Ascending aorta (tissue), 2 donors: ENCODE measurements at regions not wholly inside any gene's neighbourhood (a gene's known extent, or its start where the extent isn't known, plus 50 kb on each side); places are given as distances from the start of the nearest gene placed in this dataset.
"Not testable (repeated sequence)": the region's sequence is repeated elsewhere in the genome, so short reads cannot be mapped to it uniquely, and the experiment has no call there.

Experiments
- DNase-seq, 2 donors: peaks; one replicate each; pipeline ENCODE4 v3.0.0-alpha.2; 2019; ENCODE audit warnings: low spot score in 2 of 2
- H3K27ac ChIP-seq, 2 donors: fragments of 200-600 bp; sonication (generic); one replicate each; pipeline ENCODE4 v1.5.1; 2016 to 2017; ENCODE audit warnings: mild to moderate bottlenecking in 1 of 2
- H3K27me3 ChIP-seq: fragments of 200-600 bp; sonication (generic); one replicate; pipeline ENCODE4 v1.5.1; 2017
- H3K36me3 ChIP-seq, 2 donors: fragments of 200-600 bp; sonication (generic); one replicate each; pipeline ENCODE4 v1.5.1; 2016
- H3K4me1 ChIP-seq, 2 donors: fragments of 200-600 bp; sonication (generic); one replicate each; pipeline ENCODE4 v1.5.1; 2016 to 2017; ENCODE audit warnings: mild to moderate bottlenecking in 1 of 2
- H3K4me3 ChIP-seq, 2 donors: fragments of 200-600 bp; sonication (generic); one replicate each; pipeline ENCODE4 v1.5.1; 2016 to 2017; ENCODE audit warnings: mild to moderate bottlenecking in 1 of 2
- H3K9me3 ChIP-seq, 2 donors: fragments of 200-600 bp; sonication (generic); one replicate each; pipeline ENCODE4 v1.5.1; 2016
- intact Hi-C: fragments of 100-400 bp; cut with DNase I; formaldehyde crosslinking; loops from one replicate; pipeline ENCODE4 v1.15.1; 2023
- TF ChIP-seq, protein P1 (sequence below), 3 experiments: fragments of 200-600 bp in 2 of 3; fragments of 450-650 bp in 1 of 3; sonication (generic) in 2 of 3; IDR thresholded peaks; one replicate each; pipeline ENCODE4 v1.5.1; 2016 to 2019; ENCODE audit warnings: antibody characterized with exemption in 3 of 3, mild to moderate bottlenecking in 1 of 3, moderate library complexity in 1 of 3

DNA sequence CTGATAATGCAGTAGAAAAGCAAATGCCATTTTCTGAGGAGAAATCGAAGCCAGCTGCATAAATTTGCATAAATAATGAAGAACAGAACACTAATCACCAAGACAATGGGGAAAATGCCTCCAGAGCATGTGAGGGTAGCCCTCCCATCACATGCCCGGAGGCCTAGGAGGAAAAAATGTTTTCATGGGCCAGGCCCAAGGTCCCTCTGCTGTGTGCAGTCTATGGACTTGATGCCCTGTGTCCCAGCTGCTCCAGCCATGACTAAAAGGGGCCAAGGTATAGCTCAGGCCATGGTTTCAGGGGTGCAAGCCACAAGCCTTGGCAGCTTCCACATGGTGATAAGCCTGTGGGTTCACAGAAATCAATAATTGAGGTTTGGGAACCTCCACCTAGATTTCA lies 164.1 kb downstream of the HAO1 start:
- no peaks in the 10 kb centered on the region for H3K27me3 ChIP-seq
- no peak overlapping the region for H3K4me3 ChIP-seq
- intact Hi-C loops: no loop called here
- no peak for DNase-seq
- no peaks in the 10 kb centered on the region for H3K36me3 ChIP-seq
- TF ChIP-seq, protein P1, sequence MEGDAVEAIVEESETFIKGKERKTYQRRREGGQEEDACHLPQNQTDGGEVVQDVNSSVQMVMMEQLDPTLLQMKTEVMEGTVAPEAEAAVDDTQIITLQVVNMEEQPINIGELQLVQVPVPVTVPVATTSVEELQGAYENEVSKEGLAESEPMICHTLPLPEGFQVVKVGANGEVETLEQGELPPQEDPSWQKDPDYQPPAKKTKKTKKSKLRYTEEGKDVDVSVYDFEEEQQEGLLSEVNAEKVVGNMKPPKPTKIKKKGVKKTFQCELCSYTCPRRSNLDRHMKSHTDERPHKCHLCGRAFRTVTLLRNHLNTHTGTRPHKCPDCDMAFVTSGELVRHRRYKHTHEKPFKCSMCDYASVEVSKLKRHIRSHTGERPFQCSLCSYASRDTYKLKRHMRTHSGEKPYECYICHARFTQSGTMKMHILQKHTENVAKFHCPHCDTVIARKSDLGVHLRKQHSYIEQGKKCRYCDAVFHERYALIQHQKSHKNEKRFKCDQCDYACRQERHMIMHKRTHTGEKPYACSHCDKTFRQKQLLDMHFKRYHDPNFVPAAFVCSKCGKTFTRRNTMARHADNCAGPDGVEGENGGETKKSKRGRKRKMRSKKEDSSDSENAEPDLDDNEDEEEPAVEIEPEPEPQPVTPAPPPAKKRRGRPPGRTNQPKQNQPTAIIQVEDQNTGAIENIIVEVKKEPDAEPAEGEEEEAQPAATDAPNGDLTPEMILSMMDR (IDR thresholded peaks at IDR 0.05): no peak
- H3K4me1 ChIP-seq: peaks cover 0 to 13% of the 10 kb centered on the region in 2 donors
- no peaks in the 10 kb centered on the region for H3K9me3 ChIP-seq
- H3K27ac ChIP-seq: no peak overlapping the region

DNA sequence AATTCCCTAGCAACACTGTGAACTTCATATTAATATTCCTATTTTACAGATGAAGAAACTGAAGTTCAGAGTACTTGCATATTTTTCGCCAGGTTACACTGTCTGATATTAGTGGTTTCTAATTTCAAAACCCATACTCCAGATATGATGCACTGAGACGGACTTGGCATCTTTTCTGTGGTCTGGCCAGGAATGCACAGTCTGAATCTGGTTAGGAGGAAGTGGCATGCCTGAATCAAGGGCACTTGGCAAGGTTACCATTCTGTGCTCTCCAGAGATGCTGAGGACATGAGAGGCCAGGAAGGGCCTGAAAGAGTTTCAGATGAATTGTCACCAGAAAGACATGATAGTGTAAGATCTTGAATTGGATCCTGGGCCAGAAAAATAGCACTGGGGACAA lies 150.1 kb downstream of the HAO1 start:
- H3K9me3 ChIP-seq: no peaks in the 10 kb centered on the region
- intact Hi-C loops: no loop called here

DNA sequence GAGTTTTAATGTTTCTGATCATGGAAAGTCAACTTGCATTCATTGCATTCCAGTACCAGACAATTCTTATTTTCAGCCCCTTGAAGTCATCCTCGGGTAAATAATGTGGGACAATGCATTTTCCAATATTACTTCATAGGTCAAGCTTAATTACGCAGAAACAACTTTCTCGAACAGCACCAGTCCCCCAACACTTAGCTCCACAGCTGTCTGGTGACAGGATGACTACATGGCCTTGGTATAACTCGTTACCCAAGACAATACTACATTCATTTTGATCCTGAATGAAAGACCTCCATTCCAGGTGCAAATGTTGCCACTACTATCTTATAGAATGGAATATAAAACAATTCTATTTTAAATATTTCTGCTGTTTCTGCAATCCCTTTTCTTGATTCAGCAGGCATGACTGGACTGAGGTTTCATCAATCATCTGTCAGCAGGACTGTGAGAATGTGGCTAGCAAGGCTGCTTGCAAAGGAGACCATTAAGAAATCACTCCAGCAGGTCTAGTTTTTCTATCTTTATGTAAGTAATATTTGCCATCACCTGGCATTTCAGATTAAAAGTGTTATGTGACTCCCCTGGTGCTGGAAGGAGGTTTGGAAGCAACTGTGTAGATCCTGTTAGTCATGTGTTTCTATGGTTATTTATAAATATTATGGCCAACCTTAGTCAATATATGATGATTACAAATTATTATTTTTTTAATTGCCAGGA lies 147.9 kb downstream of the HAO1 start:
- Histone ChIP-seq H3K27ac (no peak overlapping the region), H3K4me3 (no peak overlapping the region), H3K27me3 (no peaks in the 10 kb centered on the region), H3K9me3 (no peaks in the 10 kb centered on the region), H3K4me1 (no peaks in the 10 kb centered on the region), H3K36me3 (no peaks in the 10 kb centered on the region)
- intact Hi-C loops: no loop called here
- TF ChIP-seq, protein P1 (IDR thresholded peaks at IDR 0.05): no peak
- no peak for DNase-seq

More for the DNA sequence above, 150.1 kb downstream of the HAO1 start:
- TF ChIP-seq, protein P1 (IDR thresholded peaks at IDR 0.05): no peak
- Histone ChIP-seq H3K27me3 (no peaks in the 10 kb centered on the region), H3K27ac (no peak overlapping the region), H3K4me3 (no peak overlapping the region), H3K36me3 (no peaks in the 10 kb centered on the region), H3K4me1 (no peaks in the 10 kb centered on the region)
- DNase-seq: no peak

DNA sequence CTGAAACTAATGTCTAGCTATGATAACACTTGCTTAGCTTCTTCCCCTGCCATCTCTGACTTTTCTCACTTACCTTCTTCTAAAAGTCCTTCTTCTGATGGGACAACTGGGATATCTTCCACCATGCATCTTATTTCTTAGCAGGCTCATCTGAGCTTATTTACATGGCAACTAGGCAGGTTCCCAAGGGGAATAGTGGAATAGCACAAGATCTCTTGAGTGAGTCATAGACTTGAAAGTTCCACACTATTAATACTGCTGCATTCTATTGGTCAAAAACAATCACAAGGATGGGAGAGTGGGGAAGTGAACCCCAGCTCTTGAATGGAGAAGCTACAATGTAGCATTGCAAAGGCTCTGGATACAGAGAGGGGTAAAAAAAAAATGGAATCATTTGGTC lies 142.1 kb downstream of the HAO1 start:
- Histone ChIP-seq H3K27me3 (no peaks in the 10 kb centered on the region), H3K36me3 (no peaks in the 10 kb centered on the region), H3K4me3 (no peak overlapping the region), H3K27ac (no peak overlapping the region), H3K4me1 (no peaks in the 10 kb centered on the region), H3K9me3 (no peaks in the 10 kb centered on the region)
- TF ChIP-seq, protein P1 (IDR thresholded peaks at IDR 0.05): no peak
- DNase-seq: no peak
- intact Hi-C loops: no loop called here

DNA sequence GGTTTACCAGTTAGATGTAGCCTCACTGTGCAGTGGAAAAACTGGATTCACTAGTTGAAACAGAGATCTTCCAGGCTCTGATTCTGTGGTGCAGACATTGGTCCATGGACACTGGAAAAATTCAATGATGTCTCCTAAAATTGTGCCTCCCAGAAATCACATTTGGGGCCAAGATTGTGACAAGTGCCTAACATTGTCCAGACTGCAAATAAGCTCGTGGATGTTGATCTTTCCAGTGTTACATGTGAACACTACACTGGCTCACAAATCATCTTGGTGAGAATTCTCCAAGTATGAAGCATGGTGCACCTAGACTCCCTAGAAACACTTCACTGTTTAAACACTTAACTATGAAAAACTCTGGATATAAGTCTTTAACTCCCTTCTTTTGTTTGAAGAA lies 140.4 kb downstream of the HAO1 start:
- no peak for DNase-seq
- H3K4me1 ChIP-seq: no peaks in the 10 kb centered on the region
- H3K4me3 ChIP-seq: no peak overlapping the region
- H3K27me3 ChIP-seq: no peaks in the 10 kb centered on the region
- no peak overlapping the region for H3K27ac ChIP-seq
- H3K36me3 ChIP-seq: no peaks in the 10 kb centered on the region
- intact Hi-C loops: no loop called here
- TF ChIP-seq, protein P1 (IDR thresholded peaks at IDR 0.05): no peak
- no peaks in the 10 kb centered on the region for H3K9me3 ChIP-seq

DNA sequence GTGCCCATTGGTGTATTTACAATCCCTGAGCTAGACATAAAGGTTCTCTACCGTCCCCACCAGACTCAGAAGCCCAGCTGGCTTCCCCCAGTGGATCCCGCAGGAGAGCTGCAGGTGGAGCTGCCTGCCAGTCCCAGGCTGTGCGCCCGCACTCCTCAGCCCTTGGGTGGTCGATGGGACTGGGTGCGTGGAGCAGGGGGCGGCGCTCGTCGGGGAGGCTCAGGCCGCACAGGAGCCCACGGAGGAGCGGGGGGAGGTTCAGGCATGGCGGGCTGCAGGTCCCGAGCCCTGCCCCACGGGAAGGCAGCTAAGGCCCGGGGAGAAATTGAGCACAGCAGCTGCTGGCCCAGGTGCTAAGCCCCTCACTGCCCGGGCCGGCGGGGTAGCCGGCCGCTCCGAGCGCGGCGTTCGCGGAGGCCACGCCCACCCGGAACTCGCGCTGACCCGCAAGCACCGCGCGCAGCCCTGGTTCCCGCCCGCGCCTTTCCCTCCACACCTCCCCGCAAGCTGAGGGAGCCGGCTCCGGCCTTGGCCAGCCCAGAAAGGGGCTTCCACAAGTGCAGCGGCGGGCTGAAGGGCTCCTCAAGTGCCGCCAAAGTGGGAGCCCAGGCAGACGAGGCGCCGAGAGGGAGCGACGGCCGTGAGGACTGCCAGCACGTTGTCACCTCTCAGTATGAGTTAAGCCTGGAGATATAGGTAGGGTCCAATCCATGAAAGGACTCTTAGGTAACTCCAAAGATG lies 136.7 kb downstream of the HAO1 start:
- H3K4me1 ChIP-seq, intact Hi-C loops: not testable (repeated sequence)
- peak overlapping the region in 1 of 2 donors; percentile 31 for H3K4me3 ChIP-seq

More for the DNA sequence above, 136.7 kb downstream of the HAO1 start:
- not testable (repeated sequence) for H3K27ac ChIP-seq, H3K9me3 ChIP-seq, DNase-seq, H3K36me3 ChIP-seq, H3K27me3 ChIP-seq
